BLaER1 (cell line): ENCODE measurements at regions not wholly inside any gene's neighbourhood (a gene's known extent, or its start where the extent isn't known, plus 50 kb on each side); places are given as distances from the start of the nearest gene placed in this dataset.
"Not testable (repeated sequence)": the region's sequence is repeated elsewhere in the genome, so short reads cannot be mapped to it uniquely, and the experiment has no call there.

Experiments used
- H3K27ac ChIP-seq: shearing (Covaris generic); formaldehyde crosslinking; 2 replicates; pipeline ENCODE4 v1.8.1; 2022
- H3K27me3 ChIP-seq: shearing (Covaris generic); formaldehyde crosslinking; 2 replicates; pipeline ENCODE4 v1.8.1; 2022
- H3K36me3 ChIP-seq: shearing (Covaris generic); formaldehyde crosslinking; 2 replicates; pipeline ENCODE4 v1.8.1; 2022
- H3K4me1 ChIP-seq: shearing (Covaris generic); formaldehyde crosslinking; 2 replicates; pipeline ENCODE4 v1.8.1; 2022
- H3K4me2 ChIP-seq: shearing (Covaris generic); formaldehyde crosslinking; 2 replicates; pipeline ENCODE4 v1.8.1; 2022
- H3K4me3 ChIP-seq: shearing (Covaris generic); formaldehyde crosslinking; 2 replicates; pipeline ENCODE4 v1.8.1; 2022
- H3K9ac ChIP-seq: shearing (Covaris generic); formaldehyde crosslinking; 2 replicates; pipeline ENCODE4 v1.8.1; 2022
- H3K9me3 ChIP-seq: shearing (Covaris generic); formaldehyde crosslinking; 2 replicates; pipeline ENCODE4 v1.8.1; 2022
- H4K20me1 ChIP-seq: shearing (Covaris generic); formaldehyde crosslinking; 2 replicates; pipeline ENCODE4 v1.8.1; 2022
- Cebpa-rat ChIP-seq: shearing (Covaris generic); IDR thresholded peaks from 2 replicates; pipeline ENCODE4 v1.8.1; 2022

DNA sequence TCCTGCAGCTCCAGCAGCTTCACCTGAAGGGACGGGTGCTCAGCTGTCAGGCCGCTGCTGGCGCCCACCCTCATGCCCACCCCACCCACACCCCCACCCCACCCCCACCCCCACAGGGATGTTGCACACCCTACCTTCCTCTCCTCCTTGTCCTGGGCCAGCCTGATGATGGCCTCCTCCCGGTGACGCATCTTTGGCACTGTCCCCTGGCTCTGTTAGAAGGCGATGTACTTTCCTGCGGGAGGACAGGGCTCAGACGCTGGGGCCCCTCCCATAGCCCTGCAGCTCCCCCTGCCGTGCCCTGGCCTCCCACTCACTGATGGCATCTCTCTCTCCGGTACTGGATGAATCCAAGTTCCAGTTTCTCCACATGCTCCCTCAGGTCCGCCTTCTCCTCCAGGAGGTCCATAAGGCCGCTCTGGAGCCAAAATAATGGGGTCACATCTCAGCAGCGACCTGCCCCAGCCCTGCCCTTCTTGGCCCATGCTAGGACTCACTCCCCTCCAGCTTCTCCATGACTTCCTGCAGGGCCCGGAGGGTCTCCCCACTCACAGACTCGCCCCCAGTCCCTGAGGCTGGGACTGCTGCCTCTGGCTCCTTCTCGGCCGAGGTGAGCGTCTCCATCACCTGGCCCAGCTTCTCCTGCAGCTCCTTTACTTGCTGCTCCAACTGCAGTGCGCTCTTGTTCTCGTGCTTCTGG, 55.2 kb downstream of the GOLGA8B start:
- not testable (repeated sequence) for H3K4me2 ChIP-seq, H3K27me3 ChIP-seq, H3K9me3 ChIP-seq, H3K4me1 ChIP-seq, H3K9ac ChIP-seq, H4K20me1 ChIP-seq, H3K4me3 ChIP-seq, H3K36me3 ChIP-seq, H3K27ac ChIP-seq

GRCh38 chr15:34527641-34528040, 55.8 kb downstream of the GOLGA8B start:
- not testable (repeated sequence) for H3K36me3 ChIP-seq, H3K27me3 ChIP-seq, H3K4me3 ChIP-seq, H3K27ac ChIP-seq, H3K4me2 ChIP-seq, H4K20me1 ChIP-seq, H3K9ac ChIP-seq, H3K4me1 ChIP-seq, H3K9me3 ChIP-seq

DNA sequence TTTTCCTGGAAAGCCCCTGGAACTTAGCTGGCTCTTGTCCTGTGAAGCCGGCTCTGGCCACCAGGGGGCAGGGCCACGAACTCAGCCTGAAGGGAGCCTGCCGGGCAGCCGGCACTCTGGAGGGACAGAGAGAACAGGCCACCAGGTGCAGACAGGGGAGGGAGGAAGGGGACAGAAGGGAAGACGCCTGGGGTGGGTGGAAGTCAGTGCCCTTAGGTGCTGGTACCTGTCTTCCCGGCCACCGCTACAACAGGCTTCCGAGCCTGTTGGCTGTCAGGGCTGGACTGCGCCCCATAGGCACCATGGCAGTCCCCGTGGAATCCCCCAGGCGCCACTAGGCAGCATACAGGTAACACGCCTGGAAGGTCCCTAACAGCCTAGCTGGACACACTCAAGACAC, 59.6 kb downstream of the GOLGA8B start:
- H3K27ac ChIP-seq, H3K4me3 ChIP-seq, H4K20me1 ChIP-seq, H3K4me2 ChIP-seq, H3K4me1 ChIP-seq, H3K9me3 ChIP-seq, H3K27me3 ChIP-seq, H3K36me3 ChIP-seq, H3K9ac ChIP-seq: not testable (repeated sequence)

GRCh38 chr15:34522601-34523000, 60.9 kb downstream of the GOLGA8B start:
- not testable (repeated sequence) for H3K36me3 ChIP-seq, H3K9me3 ChIP-seq, H3K9ac ChIP-seq, H3K4me1 ChIP-seq, H3K4me3 ChIP-seq, H3K27me3 ChIP-seq, H3K27ac ChIP-seq, H4K20me1 ChIP-seq, H3K4me2 ChIP-seq

DNA sequence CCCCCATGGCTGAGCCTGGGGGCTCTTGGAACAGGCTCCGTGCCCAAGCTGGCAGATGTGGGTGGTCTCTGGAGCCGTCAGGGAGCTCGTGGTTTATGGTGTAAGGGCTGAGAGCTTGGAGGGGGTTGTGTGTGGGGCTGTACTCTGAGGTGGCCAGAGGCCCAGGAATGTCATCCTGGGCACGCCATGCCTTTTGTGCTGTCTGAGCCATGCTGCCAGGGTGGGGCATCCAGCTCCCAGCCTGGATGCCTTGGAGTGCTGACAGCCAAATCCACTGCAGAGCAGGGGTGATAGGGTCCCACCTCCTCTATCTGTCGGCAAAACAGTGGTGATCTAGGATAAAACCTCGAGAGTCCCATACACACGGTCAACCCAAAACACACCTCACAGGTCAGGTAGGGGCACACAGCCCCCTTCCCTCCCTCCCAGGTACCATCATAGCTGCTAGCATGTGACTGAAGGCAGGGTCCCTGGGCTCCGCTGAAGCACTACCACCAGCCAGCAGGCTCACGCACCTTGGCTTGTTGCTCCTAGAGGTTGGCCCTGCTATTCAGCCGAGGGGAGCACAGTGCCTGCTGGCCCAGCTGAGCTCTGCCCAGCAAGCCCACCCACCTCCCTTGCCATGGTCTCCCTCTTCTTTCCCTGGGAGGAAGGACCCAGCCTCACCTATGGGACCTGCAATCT, 61.5 kb downstream of the GOLGA8B start:
- H4K20me1 ChIP-seq, H3K27ac ChIP-seq, H3K4me3 ChIP-seq, H3K27me3 ChIP-seq, H3K36me3 ChIP-seq, H3K9ac ChIP-seq, H3K4me2 ChIP-seq, H3K9me3 ChIP-seq, H3K4me1 ChIP-seq: not testable (repeated sequence)

DNA sequence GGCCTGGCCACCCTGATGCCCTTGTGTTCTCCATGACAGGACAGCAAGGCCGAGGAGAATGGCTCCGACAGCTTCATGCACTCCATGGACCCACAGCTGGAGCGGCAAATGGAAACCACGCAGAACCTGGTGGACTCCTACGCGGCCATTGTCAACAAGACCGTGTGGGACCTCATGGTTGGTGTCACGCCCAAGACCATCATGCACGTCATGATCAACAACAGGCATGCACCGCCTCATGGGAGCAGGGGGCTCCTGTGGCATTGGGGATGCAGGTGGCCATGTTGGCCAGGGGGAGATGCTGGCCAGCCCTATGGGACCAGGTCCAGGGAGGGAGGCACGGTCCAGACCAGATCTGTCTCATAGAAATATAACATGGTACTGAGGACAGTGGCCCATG, 62.9 kb downstream of the GOLGA8B start:
- Histone ChIP-seq H3K9me3 (no peaks in the 10 kb centered on the region), H3K27me3 (0 out of 2 replicates have a peak, but pooled peaks cover 4% of the 10 kb centered on the region), H3K9ac (no peak overlapping the region), H3K36me3 (no peaks in the 10 kb centered on the region), H3K4me1 (peaks cover 3% of the 10 kb centered on the region; the same call in 1 of the 2 replicates), H3K4me3 (no peak overlapping the region), H4K20me1 (no peaks in the 10 kb centered on the region), H3K27ac (no peak overlapping the region), H3K4me2 (no peak overlapping the region)
- no peak for TF ChIP-seq Cebpa-rat

DNA sequence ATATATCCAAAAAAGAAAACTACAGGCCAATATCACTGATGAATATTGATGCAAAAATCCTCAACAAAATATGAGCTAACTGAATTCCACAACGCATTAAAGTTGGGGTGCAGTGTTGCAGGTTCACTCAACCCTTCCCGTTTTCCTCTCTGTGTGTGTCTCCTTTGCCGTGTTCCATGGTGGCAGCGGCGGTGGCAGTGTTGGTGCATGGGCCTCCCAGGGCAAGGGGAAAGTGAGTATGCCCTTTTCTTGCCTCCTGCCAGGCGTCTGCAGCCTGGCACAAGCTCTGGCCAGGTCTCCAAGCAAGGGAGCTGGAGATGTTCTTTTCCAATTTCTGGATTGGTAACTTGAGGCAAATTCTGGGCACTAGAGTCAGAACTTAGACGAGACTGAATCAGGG, 63.4 kb downstream of the GOLGA8B start:
- not testable (repeated sequence) for H3K9me3 ChIP-seq

GRCh38 chr15:34514251-34514670, 69.2 kb downstream of the GOLGA8B start:
- peak overlapping the region; percentile 56 for H3K27ac ChIP-seq
- no peak for TF ChIP-seq Cebpa-rat
- peak overlapping the region; percentile 80 for H3K9ac ChIP-seq
- H3K4me3 ChIP-seq = peak overlapping the region; percentile 79
- H3K4me2 ChIP-seq = peak overlapping the region; percentile 90
- H3K4me1 ChIP-seq = peaks cover 20% of the 10 kb centered on the region
- no peaks in the 10 kb centered on the region for H3K9me3 ChIP-seq
- H4K20me1 ChIP-seq = no peaks in the 10 kb centered on the region
- peaks cover 35% of the 10 kb centered on the region for H3K27me3 ChIP-seq
- no peaks in the 10 kb centered on the region for H3K36me3 ChIP-seq

More for the DNA sequence above, 63.4 kb downstream of the GOLGA8B start:
- not testable (repeated sequence) for H4K20me1 ChIP-seq, H3K4me1 ChIP-seq, H3K27ac ChIP-seq, H3K36me3 ChIP-seq, H3K4me2 ChIP-seq, H3K27me3 ChIP-seq, H3K9ac ChIP-seq, H3K4me3 ChIP-seq

- Histone ChIP-seq H3K36me3 (no peaks in the 10 kb centered on the region), H3K4me3 (no peak overlapping the region), H4K20me1 (no peaks in the 10 kb centered on the region), H3K27ac (no peak overlapping the region), H3K4me2 (peak overlapping the region; percentile 90; the same call in 1 of the 2 replicates), H3K9ac (no peak overlapping the region), H3K4me1 (peaks cover 20% of the 10 kb centered on the region), H3K9me3 (no peaks in the 10 kb centered on the region), H3K27me3 (peaks cover 35% of the 10 kb centered on the region)
- TF ChIP-seq Cebpa-rat = no peak
These were observed 70.8 kb downstream of the GOLGA8B start for GRCh38 chr15:34512628-34513027.

DNA sequence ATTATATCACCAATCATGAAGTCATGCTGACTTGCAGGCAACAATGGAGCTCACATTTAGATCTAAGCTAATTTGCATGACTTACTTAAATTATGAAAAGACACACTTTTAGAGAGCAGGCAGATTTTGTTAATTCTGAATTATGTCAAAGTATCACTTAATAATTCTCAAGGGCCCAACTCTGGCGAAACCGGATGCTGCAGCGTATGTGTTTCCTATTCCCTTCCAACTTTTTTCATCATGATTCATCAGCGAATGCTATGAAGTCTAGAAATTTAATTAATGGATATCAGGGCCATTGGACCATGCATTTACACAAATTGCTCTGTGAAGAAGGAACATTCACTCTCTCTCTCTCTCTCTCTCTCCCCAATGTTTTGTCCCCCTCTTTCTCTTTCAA, 63.5 kb upstream of the GOLGA8A start:
- Histone ChIP-seq H3K9me3 (no peaks in the 10 kb centered on the region), H3K4me3 (no peak overlapping the region), H3K36me3 (no peaks in the 10 kb centered on the region), H3K9ac (no peak overlapping the region), H4K20me1 (no peaks in the 10 kb centered on the region), H3K27me3 (no peaks in the 10 kb centered on the region), H3K4me1 (no peaks in the 10 kb centered on the region), H3K27ac (no peak overlapping the region), H3K4me2 (no peak overlapping the region)
- no peak for TF ChIP-seq Cebpa-rat
